Epithelial cell of prostate (primary cell): ENCODE measurements at regions not wholly inside any gene's neighbourhood (a gene's known extent, or its start where the extent isn't known, plus 50 kb on each side); places are given as distances from the start of the nearest gene placed in this dataset.

Source experiments
- DNase-seq: peaks from one replicate; pipeline ENCODE4 v3.0.0-alpha.2; 2011; ENCODE audit warnings: low read depth, low spot score
- H3K27ac ChIP-seq: fragments of 450-650 bp; 2 replicates; pipeline ENCODE4 v1.5.1; 2017; ENCODE audit warnings: mild to moderate bottlenecking

DNA sequence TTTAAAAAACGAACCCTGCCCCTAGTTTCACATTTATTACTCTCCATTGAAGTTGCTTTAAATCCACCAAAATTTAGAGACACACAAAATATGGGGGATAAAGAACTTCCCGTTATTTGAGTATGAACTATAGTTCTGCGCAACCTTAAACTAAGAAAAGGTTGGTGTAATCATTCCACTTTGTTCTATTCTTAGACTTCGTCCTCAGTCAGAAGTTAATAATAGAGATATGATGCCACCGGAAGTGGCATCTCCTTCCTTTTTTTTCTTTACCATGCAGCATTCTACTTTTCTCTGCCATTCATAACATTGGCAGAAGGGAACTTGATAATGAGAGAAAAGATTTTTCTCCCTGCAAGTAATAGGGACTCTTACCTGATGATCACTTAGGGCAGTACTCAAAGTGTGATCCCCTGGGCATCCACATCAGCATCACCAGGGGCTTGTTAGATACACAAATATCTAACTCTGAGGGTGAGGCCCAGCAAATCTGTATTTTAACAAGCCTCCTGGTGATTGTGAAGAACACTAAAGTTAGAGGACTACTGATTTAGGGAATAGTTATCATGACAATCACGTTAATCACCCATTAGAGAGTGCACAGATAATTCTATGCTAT lies 147.7 kb upstream of the DTNA start:
- H3K27ac ChIP-seq: no peak overlapping the region
- DNase-seq: no peak

DNA sequence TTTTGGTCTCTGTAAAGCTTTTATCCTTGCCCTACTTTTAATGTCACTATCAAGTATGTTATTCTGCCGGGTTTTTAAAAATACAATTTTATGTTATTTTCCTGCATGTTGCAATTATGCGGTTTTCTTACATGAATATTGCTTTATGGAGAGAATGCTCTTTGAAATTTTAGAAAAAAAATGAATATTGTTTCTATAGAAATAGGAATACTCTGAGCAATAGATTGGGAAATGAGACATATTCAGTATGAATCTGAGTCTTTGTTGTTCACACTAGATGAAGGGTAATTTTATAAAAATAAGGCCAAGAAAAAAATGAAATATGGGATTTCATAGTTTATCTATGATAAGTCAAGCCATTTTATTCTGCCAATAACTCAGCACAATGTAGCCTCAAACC lies 142.2 kb upstream of the DTNA start:
- no peak overlapping the region for H3K27ac ChIP-seq
- no peak for DNase-seq

DNA sequence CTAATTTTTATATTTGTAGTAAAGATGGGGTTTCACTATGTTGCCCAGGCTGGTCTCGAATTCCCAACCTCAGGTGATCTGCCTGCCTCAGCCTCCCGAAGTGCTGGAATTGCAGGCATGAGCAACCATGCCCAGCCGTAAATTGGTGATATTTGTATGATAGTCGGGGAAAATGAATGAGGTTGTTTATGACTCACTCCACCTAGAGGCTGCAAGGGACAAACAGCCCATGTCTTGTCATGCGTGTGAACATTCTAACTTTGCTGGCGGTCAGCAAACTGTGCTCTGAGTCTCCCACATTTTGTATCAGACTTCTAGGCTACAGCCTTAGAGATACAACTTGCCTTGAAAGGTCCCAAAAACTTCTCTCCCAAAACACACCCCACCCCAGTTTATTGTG lies 133.5 kb upstream of the DTNA start:
- no peak for DNase-seq

DNA sequence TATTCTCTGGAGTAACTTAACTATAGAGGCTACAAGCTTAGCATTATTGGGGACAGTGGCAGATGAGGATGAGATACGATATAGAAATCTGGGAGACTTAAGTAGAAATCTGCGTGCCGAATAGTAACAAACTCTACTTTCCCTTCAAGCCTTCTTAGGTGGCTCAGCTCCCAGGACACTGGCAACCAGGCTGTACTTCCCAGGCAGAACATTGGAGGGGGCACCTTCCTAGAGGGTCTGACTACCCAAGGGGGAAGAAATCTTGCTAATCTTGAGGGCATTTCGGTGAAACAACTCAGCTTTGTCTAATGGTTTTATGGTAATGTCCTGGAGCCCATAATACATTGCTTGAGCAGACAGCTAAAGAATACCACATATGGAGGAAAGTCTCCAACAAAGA lies 126.2 kb upstream of the DTNA start:
- no peak for DNase-seq
- no peak overlapping the region for H3K27ac ChIP-seq

More for the DNA sequence above, 133.5 kb upstream of the DTNA start:
- H3K27ac ChIP-seq: no peak overlapping the region

DNA sequence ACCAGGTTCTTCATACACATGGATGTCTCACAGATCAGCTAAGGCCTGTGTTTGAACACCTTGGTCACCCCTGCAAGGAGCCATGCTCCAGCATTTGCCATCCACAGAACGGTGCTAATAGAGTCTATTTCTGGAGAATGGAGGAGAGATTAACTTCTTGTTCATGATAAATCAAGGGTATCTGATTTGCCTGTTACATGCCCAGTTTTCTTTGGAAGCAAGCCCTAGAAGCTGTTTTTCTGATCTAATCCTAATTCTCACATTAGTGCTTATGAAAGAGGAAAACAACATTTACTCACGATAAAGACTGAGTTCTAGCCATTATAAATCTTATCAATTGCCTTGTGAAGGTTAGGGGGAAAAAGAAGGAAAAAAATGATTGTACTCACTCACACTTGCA lies 119.6 kb upstream of the DTNA start:
- DNase-seq: no peak
- H3K27ac ChIP-seq: no peak overlapping the region

DNA sequence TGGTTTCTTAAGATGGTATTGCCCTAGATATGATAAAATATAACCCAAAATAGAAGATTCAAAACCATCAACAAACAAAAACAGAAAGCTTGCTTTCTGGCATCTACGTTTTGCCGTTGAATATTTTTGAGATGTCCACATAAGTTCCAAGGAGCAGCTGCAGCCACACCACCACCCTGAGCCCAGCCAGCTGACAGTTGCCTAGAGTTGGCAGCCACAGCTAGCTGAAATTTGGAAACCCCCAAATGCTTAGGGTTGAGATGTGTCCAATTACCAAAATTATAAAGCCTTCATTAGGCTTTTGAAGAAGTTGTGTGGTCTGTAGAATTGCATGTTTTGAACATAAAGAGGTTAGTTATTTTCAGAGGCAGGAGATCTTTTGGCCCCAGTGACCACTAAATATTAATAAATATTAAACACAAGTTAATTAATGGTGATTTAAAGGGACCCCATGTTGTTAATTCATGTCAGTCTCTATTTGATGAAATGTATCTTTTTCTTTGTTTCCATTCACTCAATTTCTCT lies 118.1 kb upstream of the DTNA start:
- H3K27ac ChIP-seq: no peak overlapping the region
- no peak for DNase-seq

DNA sequence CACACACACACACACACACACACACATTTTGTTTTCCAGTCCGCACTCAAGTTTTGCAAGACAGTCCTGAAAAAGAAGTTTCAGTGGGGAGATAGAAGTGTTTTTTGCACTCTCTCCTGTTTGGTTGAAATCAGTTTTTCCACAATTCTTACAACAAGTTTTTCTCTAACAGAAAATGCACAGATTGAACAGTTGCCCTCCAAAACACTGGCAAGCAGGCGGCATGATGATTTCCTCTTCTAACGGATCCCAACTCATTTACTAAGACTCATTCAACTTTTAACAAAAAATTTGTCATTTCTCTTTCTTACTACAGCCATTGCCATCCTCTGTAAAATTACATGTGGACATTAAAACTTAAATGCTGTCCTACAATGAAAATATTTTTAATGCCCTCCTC lies 117.6 kb upstream of the DTNA start:
- no peak overlapping the region for H3K27ac ChIP-seq
- DNase-seq: no peak

DNA sequence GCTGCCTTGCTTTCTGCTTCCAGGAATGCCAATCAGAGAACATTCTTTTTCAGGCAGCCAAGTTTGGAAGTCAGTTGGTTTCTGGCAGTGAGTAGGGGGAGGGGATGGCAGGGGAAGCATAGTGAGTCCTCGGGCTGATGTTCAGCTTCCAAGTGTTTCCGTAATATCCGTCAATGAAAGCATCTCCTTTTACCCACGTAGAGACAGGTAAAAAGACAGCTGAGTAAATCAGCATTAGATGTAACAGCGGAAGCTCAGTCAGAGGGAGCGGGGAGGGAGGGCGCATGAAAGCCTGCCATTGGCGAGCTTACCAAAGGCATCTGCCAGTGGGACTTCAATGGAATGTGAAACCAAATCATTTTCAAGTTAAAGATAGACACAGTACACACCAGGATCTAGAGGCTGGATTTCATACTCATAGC lies 117.1 kb upstream of the DTNA start:
- peak; percentile 5 for DNase-seq
- no peak overlapping the region for H3K27ac ChIP-seq

DNA sequence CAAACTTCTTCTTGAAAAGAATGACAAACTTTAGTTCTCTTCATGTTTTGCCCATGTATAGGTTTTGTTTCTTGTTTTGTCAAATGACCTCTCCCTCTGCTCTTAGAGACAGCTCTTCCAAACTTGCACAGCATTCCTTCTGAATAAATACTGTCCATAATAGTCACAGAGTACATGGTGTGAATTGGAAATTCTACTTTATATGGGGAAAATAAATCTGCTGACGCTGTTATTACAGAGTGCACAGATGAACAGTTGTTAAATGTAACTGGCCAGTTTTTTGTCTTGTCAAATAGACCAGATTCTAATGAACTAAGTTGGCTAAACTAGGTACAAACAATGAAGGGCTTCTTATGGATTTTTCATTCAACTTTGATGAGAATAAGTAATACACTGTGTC lies 115.8 kb upstream of the DTNA start:
- no peak overlapping the region for H3K27ac ChIP-seq
- DNase-seq: no peak

DNA sequence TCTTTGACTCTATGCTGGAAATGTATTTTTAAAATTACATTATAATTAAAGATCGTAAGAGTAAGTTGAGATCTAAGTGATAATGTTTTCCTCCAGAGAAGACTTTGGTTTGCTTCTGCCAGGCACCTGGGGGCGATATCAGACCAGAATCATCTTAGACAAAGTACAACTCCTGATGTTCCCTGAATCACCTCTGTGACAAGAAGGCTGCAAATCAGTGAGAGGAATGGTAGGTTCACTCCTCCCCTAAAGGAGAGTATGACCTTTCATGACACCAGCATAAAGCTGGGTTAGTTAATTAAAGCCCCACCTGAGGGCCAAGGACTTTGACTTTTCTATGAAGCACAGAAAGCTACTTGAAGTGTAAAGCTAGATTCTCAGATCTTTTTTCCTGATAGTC lies 114.4 kb upstream of the DTNA start:
- DNase-seq: no peak
- H3K27ac ChIP-seq: no peak overlapping the region

DNA sequence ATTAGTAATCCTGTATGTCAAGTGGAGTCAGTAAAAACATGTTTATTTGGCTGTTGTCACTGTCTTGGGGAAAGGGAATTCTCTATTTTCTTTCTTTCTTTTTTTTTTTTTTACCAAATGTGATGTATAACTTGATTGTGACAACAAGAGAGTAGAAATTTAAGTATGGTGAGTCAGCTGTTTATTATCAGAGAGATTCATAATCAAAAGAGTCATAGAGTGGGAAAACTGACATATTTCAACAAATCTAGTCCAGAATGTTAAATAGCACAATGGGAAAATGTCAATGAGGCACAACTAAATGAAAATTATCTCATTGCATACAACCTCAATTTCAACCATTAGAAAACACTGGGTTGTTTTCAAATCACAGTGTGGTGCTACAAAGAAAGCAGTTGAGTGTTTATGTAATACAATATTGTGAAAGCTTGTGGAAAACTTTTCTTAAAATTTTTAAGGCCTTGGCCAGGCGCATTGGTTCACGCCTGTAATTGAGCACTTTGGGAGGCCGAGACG lies 111.9 kb upstream of the DTNA start:
- no peak overlapping the region for H3K27ac ChIP-seq
- no peak for DNase-seq

DNA sequence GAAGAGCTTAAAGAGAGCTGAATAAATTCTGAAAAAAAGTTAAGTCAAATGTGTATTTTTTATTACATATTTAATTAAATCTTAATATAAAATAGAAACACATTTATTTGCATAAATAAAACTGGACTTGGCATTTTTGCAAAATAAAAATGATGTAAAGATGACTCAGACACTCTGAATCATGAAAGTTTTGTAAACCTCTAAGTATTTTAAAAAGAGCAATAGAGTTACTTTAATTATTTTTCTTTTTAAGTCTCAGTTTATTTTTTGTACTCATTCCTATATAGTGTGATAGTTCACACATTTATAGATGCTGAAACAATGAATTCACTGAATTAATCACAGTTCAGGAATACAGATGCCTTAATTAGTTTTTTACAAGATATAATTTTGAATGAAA lies 109.9 kb upstream of the DTNA start:
- no peak overlapping the region for H3K27ac ChIP-seq
- DNase-seq: no peak

DNA sequence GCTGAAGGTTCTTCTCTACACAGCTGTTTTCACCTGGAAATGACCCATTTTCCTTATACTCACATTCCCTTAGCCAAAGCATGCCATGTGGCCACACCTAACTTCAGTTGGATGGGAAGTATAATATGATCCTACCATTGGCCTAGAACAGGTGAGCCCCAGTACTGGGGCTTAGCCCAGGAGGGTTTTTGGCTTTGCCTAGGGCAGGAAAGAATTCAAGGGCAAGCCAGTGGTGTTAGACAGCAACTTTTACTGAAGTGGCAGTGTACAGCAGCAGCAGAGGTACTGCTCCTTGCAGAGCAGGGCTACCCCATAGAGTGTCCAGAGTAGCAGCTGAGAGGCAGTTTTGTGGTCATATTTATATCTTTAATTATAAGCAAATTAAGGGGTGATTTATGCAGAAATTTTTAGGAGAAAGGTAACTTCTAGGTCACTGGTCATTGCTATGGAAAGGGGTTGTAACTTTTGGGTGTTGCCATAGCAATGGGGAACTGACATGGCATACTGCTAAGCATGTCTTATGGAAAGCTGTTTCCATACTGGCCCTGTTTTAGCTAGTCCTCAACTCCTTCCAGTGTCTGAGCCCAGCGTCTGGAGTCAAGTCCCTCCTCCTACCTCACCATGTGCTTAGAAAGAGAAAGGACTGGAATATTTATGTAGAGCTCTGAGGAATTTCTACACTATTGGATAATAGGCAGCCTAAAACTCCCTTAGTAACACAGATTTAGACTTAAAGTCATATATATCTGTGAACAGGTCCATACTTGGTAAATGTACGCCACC lies 109.0 kb upstream of the DTNA start:
- no peak for DNase-seq
- no peak overlapping the region for H3K27ac ChIP-seq

DNA sequence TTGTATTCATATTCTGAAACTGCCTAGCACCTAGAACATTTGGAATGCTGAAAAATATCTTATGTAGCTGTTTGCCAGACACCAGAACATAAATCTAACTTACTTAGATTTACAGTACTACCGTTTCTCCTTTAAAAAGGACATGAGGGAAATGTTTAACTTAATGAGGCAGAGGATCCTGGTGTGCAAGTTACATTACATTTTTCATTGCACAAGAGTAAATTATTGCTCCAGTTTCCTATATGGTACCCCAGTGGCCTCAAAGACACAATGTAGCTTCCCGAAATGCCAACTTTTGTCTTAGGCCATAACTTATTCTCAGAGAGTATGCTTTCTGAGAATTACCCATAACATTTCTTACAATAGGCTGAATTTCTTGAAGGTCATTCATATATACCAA lies 105.5 kb upstream of the DTNA start:
- DNase-seq: no peak
- H3K27ac ChIP-seq: no peak overlapping the region

DNA sequence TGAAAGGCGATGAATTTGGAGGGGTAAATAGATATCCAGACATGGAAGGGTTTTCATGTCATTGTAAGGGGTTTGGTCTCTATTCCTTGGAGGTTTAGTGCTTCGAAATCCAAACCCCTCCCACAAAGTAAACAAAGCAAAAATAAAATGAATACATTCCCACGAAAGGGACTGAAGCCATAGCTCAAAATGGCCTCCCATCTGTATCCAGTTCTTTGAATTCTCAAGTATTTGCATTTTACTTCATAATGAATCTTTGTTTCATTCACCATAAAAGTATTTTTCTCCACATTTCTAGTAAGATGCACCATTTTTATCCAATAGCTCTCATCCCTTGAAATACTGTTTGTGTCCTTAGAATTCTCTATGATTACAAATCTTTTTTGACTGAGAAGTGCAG lies 103.2 kb upstream of the DTNA start:
- no peak for DNase-seq
- H3K27ac ChIP-seq: no peak overlapping the region

DNA sequence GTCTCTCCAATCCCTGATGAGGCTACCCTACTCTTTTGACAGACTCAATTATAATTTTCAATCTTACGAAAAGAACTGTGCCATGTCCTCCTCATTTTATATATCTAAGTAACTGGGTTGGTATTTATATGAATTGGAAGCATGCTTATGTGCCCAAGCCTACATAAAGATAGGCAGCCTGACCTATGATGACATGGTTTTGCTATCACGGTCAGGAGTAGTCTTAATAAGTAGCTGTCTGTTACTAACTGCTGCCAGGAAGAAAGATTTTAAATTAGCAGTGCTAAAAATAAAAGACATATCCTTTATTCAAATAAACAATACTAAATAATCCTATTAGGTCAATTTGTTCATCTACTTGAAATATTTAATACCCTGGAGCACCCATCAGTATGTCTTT lies 102.0 kb upstream of the DTNA start:
- H3K27ac ChIP-seq: no peak overlapping the region
- DNase-seq: no peak

DNA sequence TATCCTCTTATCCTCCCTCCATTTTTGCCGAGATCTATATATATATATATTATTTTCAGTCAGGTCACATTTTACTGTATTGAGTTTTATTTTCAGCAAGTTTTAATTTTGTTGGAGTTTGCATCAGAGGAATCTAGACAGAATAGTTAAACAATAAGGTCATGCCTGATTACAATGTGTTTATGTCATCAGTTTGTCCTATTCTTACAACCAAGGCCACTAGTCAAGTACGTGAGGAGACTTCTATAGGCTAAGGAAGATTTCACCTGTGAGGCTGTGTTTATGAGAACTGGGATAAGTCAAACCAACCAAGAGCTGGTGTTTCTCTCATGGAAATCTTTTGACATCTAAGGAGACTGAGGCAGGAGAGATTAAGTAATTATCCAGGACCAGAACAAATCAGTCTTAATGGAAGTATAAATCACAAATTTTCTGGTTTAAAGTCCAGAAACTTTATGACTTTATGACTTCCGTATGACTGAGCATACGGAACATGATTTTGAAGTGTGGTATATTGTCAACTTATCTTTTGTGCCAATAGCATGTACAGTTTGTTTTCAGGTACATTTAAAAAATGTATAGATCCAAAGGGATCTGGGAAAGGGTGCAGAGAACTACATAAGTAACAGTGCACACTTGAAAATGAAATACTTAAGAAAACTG lies 100.0 kb upstream of the DTNA start:
- no peak for DNase-seq

DNA sequence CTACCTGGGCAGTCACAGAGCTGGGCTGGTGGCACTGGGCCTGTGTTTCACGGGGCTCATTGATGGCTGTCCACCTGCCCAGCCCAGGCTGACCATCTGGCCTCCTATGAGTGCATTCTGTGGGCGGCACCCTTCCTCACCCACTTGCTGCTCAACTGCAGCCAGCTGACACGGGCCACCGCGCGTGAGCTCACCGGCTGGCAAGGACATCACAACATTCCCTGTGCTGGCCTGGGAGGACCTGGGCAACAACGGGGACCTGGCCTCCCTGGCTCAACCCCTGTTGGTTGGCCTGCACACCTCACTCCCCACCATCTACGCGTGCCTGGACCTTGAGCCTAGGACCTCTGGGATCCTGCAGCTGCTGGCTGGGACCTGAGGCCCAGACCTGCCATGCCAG lies 98.2 kb upstream of the DTNA start:
- no peak for DNase-seq
- H3K27ac ChIP-seq: no peak overlapping the region

More for the DNA sequence above, 100.0 kb upstream of the DTNA start:
- H3K27ac ChIP-seq: no peak overlapping the region

DNA sequence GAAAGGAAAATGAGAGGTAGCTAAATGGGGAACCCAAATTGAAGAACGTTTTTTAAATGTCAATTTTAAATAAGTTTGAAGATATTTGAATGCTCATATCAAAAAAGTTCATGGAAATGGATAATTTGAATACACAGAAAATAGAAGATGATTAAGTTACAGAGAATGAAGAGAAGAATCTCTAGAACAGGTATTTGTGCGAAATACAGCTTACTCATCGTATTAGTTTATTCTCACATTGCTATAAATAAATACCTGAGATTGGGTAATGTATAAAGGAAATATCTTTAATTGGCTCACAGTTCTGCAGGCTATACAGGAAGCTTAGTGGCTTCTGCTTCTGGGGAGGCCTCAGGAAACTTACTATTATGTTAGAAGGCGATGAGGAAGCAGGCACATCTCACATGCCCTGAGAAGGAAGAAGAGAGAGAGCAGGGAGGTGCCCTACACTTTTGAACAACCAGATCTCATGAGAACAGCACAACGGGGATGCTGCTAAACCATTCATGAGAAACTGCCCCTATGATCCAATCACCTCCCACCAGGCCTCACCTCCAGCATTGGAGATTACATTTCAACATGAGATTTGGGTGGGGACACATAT lies 89.7 kb upstream of the DTNA start:
- no peak for DNase-seq
- H3K27ac ChIP-seq: no peak overlapping the region

DNA sequence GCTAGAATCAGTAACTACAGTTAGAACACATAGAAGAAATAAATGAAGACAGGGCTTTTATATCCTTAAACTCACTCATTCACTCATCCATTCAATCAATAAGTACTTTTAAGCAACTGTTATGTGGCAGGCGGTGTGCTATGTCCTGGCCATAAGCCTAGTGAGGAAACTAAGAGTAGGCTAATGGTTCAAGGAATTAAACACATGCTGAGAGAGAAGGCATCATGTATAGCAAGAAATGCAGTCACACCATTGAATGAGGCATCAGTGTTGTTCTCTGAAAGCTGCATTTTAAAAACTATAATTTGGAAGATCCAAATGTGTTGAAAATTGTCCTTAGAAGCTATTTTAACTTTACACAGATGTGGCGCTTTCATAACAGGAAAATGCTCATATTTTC lies 86.5 kb upstream of the DTNA start:
- no peak for DNase-seq
- no peak overlapping the region for H3K27ac ChIP-seq

DNA sequence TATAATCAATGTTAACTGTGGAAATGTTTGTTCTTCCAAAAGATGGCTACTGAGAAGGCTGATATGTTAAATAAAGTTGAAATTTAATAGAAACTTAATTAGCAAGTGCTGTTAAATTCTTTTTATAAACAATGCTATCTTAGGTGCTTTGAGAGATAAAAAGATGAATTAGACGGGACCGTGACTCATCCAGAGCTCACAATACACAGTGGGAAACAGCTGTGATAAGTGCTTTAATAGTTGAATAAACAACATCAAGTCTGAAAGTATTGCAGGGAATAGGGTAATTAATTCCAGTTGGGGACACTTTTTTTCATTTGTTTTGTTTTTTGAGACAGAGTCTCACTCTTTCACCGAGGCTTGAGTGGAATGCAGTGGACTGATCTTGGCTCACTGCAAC lies 85.5 kb upstream of the DTNA start:
- DNase-seq: no peak

More for the DNA sequence above, 85.5 kb upstream of the DTNA start:
- H3K27ac ChIP-seq: no peak overlapping the region
